ENCODE measurements at regions not wholly inside any gene's neighbourhood (a gene's known extent, or its start where the extent isn't known, plus 50 kb on each side); places are given as distances from the start of the nearest gene placed in this dataset.

GRCh38 chr15:62553911-62554563 is 389.0 kb upstream of the C2CD4B start:
- H3K27me3 ChIP-seq (ENCODE audit: control insufficient read depth, insufficient read depth, low read length), result no peaks in the 10 kb centered on the region
- H2AFZ ChIP-seq, result no peak overlapping the region
- no peaks in the 10 kb centered on the region for H3K79me2 ChIP-seq
- H3K4me3 ChIP-seq (ENCODE audit: low read depth, low read length), result no peak overlapping the region
- TF ChIP-seq CTCF (IDR thresholded peaks at IDR 0.05), result no peak
- no peak overlapping the region for H3K4me2 ChIP-seq (ENCODE audit: low read length)
- H3K9me3 ChIP-seq (ENCODE audit: control insufficient read depth, low read length), result no peaks in the 10 kb centered on the region
- no peaks in the 10 kb centered on the region for H3K4me1 ChIP-seq
- H3K36me3 ChIP-seq (ENCODE audit: control insufficient read depth, insufficient read depth, low read length), result no peaks in the 10 kb centered on the region
- H3K9ac ChIP-seq, result no peak overlapping the region
- H3K27ac ChIP-seq, result no peak overlapping the region

- no peaks in the 10 kb centered on the region for H3K4me1 ChIP-seq
- no peak overlapping the region for H3K4me2 ChIP-seq (ENCODE audit: low read length)
- H3K4me3 ChIP-seq (ENCODE audit: low read depth, low read length), result no peak overlapping the region
- TF ChIP-seq CTCF (IDR thresholded peaks at IDR 0.05), result no peak
- H3K27ac ChIP-seq, result no peak overlapping the region
- no peak overlapping the region for H2AFZ ChIP-seq
- H3K79me2 ChIP-seq, result no peaks in the 10 kb centered on the region
- no peaks in the 10 kb centered on the region for H3K36me3 ChIP-seq (ENCODE audit: control insufficient read depth, insufficient read depth, low read length)
- H3K9me3 ChIP-seq (ENCODE audit: control insufficient read depth, low read length), result no peaks in the 10 kb centered on the region
- H3K27me3 ChIP-seq (ENCODE audit: control insufficient read depth, insufficient read depth, low read length), result no peaks in the 10 kb centered on the region
- H3K9ac ChIP-seq, result no peak overlapping the region
These were observed 393.7 kb upstream of the C2CD4B start for GRCh38 chr15:62558640-62559380.

GRCh38 chr15:62559381-62559733 is 394.3 kb upstream of the C2CD4B start:
- Histone ChIP-seq H3K27ac (no peak overlapping the region), H3K4me2 (ENCODE audit: low read length) (no peak overlapping the region), H3K4me1 (no peaks in the 10 kb centered on the region), H3K4me3 (ENCODE audit: low read depth, low read length) (no peak overlapping the region), H3K9me3 (ENCODE audit: control insufficient read depth, low read length) (no peaks in the 10 kb centered on the region), H2AFZ (no peak overlapping the region), H3K9ac (no peak overlapping the region), H3K27me3 (ENCODE audit: control insufficient read depth, insufficient read depth, low read length) (no peaks in the 10 kb centered on the region), H3K79me2 (no peaks in the 10 kb centered on the region), H3K36me3 (ENCODE audit: control insufficient read depth, insufficient read depth, low read length) (no peaks in the 10 kb centered on the region)
- no peak for TF ChIP-seq CTCF (IDR thresholded peaks at IDR 0.05)

- H3K9me3 ChIP-seq (ENCODE audit: control insufficient read depth, low read length), result no peaks in the 10 kb centered on the region
- no peaks in the 10 kb centered on the region for H3K4me1 ChIP-seq
- TF ChIP-seq CTCF (IDR thresholded peaks at IDR 0.05), result no peak
- no peak overlapping the region for H3K4me2 ChIP-seq (ENCODE audit: low read length)
- no peaks in the 10 kb centered on the region for H3K27me3 ChIP-seq (ENCODE audit: control insufficient read depth, insufficient read depth, low read length)
- no peaks in the 10 kb centered on the region for H3K79me2 ChIP-seq
- H3K36me3 ChIP-seq (ENCODE audit: control insufficient read depth, insufficient read depth, low read length), result no peaks in the 10 kb centered on the region
- no peak overlapping the region for H2AFZ ChIP-seq
- no peak overlapping the region for H3K4me3 ChIP-seq (ENCODE audit: low read depth, low read length)
- no peak overlapping the region for H3K27ac ChIP-seq
- no peak overlapping the region for H3K9ac ChIP-seq
These were observed 396.0 kb upstream of the C2CD4B start for GRCh38 chr15:62561059-62561519.
